Muscle layer of colon (tissue), 2 donors: ENCODE measurements at regions not wholly inside any gene's neighbourhood (a gene's known extent, or its start where the extent isn't known, plus 50 kb on each side); places are given as distances from the start of the nearest gene placed in this dataset.
"Not testable (repeated sequence)": the region's sequence is repeated elsewhere in the genome, so short reads cannot be mapped to it uniquely, and the experiment has no call there.

Experiments
- H3K27ac ChIP-seq: one replicate; pipeline ENCODE4 v1.7.0; 2013; ENCODE audit warnings: low read depth, mild to moderate bottlenecking, low read length, moderate library complexity
- H3K27me3 ChIP-seq, 2 donors: one replicate each; pipeline ENCODE4 v1.7.0; 2013; ENCODE audit warnings: low read length in 2 of 2, mild to moderate bottlenecking in 2 of 2; ENCODE audit not compliant: insufficient read depth in 2 of 2, control insufficient read depth in 1 of 2
- H3K36me3 ChIP-seq: one replicate; pipeline ENCODE4 v1.7.0; 2013; ENCODE audit warnings: mild to moderate bottlenecking, low read length; ENCODE audit not compliant: insufficient read depth
- H3K4me1 ChIP-seq: one replicate; pipeline ENCODE4 v1.7.0; 2013; ENCODE audit warnings: mild to moderate bottlenecking, low read length; ENCODE audit not compliant: insufficient read depth
- H3K4me3 ChIP-seq, 2 donors: one replicate each; pipeline ENCODE4 v1.7.0; 2013; ENCODE audit warnings: low read length in 2 of 2, low read depth in 1 of 2, mild to moderate bottlenecking in 1 of 2, moderate library complexity in 1 of 2
- H3K9ac ChIP-seq: one replicate; pipeline ENCODE4 v1.7.0; 2013; ENCODE audit warnings: low read length
- H3K9me3 ChIP-seq: one replicate; pipeline ENCODE4 v1.7.0; 2013; ENCODE audit warnings: mild to moderate bottlenecking, low read length
- donor health status: abdominal sarcoma.
- donor health status: Adenocarcinoma of cecum.

DNA sequence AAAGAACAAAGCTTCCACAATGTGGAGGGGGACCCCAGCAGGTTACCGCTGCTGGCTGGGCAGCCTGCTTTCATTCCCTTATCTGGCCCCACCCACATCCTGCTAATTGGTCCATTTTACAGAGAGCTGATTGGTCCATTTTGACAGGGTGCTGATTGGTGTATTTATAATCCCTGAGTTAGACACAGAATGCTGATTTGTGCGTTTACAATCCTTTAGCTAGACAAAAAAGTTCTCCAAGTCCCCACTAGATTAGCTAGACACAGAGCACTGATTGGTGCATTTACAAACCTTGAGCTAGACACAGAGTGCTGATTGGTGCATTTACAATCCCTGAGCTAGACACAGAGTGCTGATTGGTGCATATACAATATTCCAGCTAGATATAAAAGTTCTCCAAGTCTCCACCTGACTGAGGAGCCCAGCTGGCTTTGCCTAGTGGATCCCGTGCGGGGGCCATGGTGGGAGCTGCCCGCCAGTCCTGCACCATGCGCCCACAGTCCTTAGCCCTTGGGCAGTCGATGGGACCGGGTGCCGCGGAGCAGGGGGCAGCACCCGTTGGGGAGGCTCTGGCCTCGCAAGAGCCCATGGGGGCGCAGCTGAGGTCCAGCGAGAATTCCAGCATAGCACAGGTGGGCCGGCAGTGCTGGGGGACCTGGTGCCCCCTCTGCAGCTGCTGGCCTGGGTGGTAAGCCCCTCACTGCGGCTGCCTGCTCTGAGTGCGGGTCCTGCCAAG is 88.8 kb upstream of the MYLIP start:
- H3K36me3 ChIP-seq, H3K4me3 ChIP-seq, H3K27ac ChIP-seq, H3K9ac ChIP-seq, H3K9me3 ChIP-seq, H3K27me3 ChIP-seq, H3K4me1 ChIP-seq: not testable (repeated sequence)

DNA sequence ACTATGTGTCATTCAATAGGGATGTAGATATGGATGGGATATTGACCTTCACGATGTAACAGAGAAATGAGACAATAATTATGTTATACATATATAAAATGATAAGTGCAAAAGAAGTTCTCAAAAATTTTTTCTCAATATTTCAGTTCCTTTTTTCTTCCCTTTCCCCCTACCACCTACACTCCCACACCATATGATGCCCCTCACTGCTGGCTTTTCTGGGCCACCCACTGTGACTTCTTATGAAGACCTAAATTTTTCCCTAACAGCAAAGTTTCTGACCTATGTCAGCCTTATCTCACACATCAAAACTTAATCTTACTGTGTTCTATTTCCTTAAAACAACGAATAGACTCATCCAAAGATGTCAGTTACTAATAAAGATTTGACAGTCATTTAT is 89.9 kb upstream of the MYLIP start:
- no peaks in the 10 kb centered on the region for H3K4me1 ChIP-seq
- H3K9me3 ChIP-seq: no peaks in the 10 kb centered on the region
- no peak overlapping the region for H3K9ac ChIP-seq
- H3K4me3 ChIP-seq: no peak overlapping the region
- no peaks in the 10 kb centered on the region for H3K27me3 ChIP-seq
- no peaks in the 10 kb centered on the region for H3K36me3 ChIP-seq
- H3K27ac ChIP-seq: no peak overlapping the region

DNA sequence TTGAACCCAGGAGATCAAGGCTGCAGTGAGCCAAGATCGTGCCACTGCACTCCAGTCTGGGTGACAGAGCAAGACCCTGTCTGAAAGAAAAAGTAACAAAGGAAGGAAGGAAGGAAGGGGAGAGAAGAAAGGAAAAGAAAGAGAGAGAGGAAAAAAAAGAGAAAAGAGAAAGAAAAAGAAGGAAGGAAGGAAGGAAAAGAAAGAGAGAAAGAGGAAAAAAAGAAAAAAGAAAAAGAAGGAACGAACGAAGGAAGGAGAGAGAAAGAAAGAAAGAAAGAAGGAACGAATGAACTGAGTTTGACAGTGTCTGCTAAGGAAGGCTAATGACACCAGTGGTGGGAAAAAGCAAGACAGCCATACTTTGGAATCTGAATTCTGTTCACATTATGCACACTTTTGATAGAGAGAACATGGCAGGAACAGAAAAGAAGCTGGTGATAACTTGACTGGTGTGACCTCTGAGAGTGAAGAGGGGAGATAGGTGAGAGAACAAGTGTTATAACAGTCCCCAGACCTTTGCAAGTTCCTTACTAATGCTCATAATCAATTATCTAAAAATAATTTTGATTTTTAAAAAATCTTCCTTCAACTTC is 93.3 kb upstream of the MYLIP start:
- Histone ChIP-seq H3K27ac (no peak overlapping the region), H3K27me3 (no peaks in the 10 kb centered on the region), H3K9me3 (no peaks in the 10 kb centered on the region), H3K4me3 (no peak overlapping the region), H3K4me1 (no peaks in the 10 kb centered on the region), H3K36me3 (no peaks in the 10 kb centered on the region), H3K9ac (no peak overlapping the region)

DNA sequence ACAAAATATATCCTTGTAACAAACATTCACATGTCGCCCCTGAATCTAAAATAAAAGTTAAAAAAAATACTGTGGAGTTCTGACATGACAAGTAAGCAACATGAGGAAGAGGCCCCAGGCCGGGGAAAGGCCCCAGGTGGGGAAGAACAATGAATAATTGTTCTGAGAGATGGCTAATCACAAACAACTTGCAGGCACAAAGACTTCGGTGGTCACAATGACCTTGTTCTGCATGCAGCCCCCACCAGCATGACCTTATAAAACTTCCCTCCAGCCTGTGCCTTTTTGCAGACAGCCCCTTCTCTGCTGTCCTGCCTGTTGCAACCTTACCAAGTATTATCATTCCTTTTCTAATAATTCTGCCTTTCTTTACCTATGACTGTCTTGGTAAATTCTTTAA is 95.7 kb upstream of the MYLIP start:
- H3K9ac ChIP-seq: no peak overlapping the region
- no peak overlapping the region for H3K4me3 ChIP-seq
- H3K9me3 ChIP-seq: no peaks in the 10 kb centered on the region
- no peaks in the 10 kb centered on the region for H3K4me1 ChIP-seq
- no peaks in the 10 kb centered on the region for H3K27me3 ChIP-seq
- H3K36me3 ChIP-seq: no peaks in the 10 kb centered on the region
- H3K27ac ChIP-seq: no peak overlapping the region

DNA sequence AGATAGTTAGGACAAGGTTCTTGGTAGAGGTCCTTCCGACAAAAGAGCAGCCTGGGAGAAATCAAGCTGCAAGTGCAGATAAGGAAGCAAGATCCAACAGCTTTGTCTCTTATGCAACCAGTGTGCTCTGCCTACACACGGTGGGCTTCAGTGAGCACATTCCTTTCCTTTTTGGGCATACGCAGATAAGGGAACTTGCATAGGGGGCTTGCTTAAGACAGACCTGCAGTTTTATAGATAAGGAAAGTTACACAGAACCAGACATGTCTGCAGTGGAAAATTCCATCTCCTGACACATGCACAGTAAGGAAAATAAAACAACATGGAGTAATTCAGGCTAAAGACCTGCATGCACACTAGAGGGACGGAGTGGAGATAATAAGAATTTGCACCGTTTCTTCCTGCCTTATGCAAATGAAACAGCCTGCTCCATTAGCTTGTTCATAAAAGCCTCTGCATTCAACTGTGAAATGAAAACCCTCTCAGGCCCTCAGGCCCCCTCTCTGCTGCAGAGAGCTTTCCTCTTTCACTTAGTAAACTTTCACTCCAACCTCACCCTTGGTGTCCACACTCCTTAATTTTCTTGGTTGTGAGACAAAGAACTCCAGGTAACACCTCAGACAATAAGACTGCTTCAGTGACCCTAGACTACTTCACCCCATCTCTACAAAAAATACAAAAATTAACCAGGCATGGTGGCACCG is 97.5 kb upstream of the MYLIP start:
- Histone ChIP-seq H3K9ac (no peak overlapping the region), H3K36me3 (no peaks in the 10 kb centered on the region), H3K4me1 (no peaks in the 10 kb centered on the region), H3K27ac (no peak overlapping the region), H3K4me3 (no peak overlapping the region), H3K27me3 (no peaks in the 10 kb centered on the region), H3K9me3 (no peaks in the 10 kb centered on the region)

- no peak overlapping the region for H3K27ac ChIP-seq
- no peaks in the 10 kb centered on the region for H3K27me3 ChIP-seq
- no peaks in the 10 kb centered on the region for H3K4me1 ChIP-seq
- H3K9ac ChIP-seq: no peak overlapping the region
- H3K9me3 ChIP-seq: no peaks in the 10 kb centered on the region
- H3K4me3 ChIP-seq: no peak overlapping the region
- no peaks in the 10 kb centered on the region for H3K36me3 ChIP-seq
Measured at GRCh38 chr6:16028966-16029365, 99.9 kb upstream of the MYLIP start.

GRCh38 chr6:16020259-16020658 is 108.6 kb upstream of the MYLIP start:
- Histone ChIP-seq H3K36me3 (no peaks in the 10 kb centered on the region), H3K4me1 (no peaks in the 10 kb centered on the region), H3K9ac (no peak overlapping the region), H3K4me3 (no peak overlapping the region), H3K9me3 (no peaks in the 10 kb centered on the region), H3K27ac (no peak overlapping the region), H3K27me3 (no peaks in the 10 kb centered on the region)

DNA sequence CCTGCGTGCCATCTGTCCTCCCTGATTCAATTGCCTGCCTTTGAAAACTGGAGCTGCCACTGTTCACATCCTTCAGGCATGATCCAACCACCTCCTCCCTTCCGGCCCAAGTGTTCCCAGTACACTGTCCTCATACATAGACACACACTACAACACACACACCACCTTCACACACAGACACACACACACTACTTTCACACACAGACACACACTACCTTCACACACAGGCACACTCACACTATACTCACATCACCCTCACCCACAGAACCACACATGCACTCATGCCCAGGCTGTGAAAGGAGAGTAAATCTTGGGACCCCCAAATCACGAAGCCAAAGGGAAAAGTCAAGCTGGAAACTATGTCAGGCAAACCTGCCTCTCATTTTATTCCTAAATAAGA is 109.4 kb upstream of the MYLIP start:
- H3K27me3 ChIP-seq: no peaks in the 10 kb centered on the region
- H3K9me3 ChIP-seq: no peaks in the 10 kb centered on the region
- no peak overlapping the region for H3K4me3 ChIP-seq
- H3K36me3 ChIP-seq: no peaks in the 10 kb centered on the region
- H3K4me1 ChIP-seq: no peaks in the 10 kb centered on the region
- H3K27ac ChIP-seq: no peak overlapping the region
- no peak overlapping the region for H3K9ac ChIP-seq

DNA sequence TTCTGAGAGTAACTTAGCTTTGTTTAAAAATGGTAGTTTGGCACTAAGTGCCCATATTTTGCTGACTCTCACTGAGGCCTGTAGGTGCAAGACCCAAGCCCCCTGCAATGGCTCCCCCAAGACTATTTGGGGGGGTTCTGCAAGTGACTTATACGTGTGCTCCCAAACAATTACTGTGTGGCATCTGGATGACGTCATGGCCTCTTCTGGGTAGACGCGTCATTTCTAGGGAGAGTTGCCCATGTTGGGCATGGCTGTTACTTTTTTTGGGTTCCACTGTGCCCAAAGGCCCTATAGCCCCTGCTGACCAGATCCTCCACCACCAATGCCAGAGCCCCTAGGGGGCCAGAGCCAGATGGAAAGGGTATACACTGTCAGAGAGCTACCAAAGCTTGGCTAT is 110.3 kb upstream of the MYLIP start:
- no peak overlapping the region for H3K4me3 ChIP-seq
- no peaks in the 10 kb centered on the region for H3K36me3 ChIP-seq
- H3K4me1 ChIP-seq: no peaks in the 10 kb centered on the region
- H3K9me3 ChIP-seq: no peaks in the 10 kb centered on the region
- no peak overlapping the region for H3K27ac ChIP-seq
- no peaks in the 10 kb centered on the region for H3K27me3 ChIP-seq
- H3K9ac ChIP-seq: no peak overlapping the region

DNA sequence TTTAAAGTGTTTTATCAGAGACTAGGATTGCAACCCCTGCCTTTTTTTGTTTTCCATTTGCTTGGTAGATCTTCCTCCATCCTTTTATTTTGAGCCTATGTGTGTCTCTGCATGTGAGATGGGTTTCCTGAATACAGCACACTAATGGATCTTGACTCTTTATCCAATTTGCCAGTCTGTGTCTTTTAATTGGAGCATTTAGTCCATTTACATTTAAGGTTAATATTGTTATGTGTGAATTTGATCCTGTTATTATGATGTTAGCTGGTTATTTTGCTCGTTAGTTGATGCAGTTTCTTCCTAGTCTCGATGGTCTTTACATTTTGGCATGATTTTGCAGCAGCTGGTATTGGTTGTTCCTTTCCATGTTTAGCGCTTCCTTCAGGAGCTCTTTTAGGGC is 114.6 kb upstream of the MYLIP start:
- H3K4me3 ChIP-seq, H3K9ac ChIP-seq, H3K27ac ChIP-seq, H3K4me1 ChIP-seq, H3K9me3 ChIP-seq, H3K36me3 ChIP-seq, H3K27me3 ChIP-seq: not testable (repeated sequence)

DNA sequence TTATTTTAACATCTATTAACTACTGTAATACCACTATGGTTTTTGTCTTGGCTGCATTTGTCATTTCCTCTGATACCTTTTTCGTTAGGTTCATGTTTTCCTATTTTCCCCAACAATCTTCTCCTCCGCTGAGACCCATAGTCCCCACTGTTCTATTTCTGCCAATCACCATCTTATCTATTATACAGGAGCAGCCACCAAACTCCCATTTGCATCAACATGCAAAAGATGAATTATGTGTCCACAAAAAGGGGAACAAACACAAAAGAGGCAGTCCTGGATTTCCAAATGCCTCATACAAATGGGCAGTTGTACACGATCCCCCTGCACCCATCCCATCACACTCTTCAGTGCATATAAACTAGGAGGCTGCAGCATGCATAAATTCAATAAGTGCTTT is 121.7 kb upstream of the MYLIP start:
- Histone ChIP-seq H3K9ac (no peak overlapping the region), H3K27ac (no peak overlapping the region), H3K9me3 (no peaks in the 10 kb centered on the region), H3K4me1 (no peaks in the 10 kb centered on the region), H3K36me3 (no peaks in the 10 kb centered on the region), H3K27me3 (no peaks in the 10 kb centered on the region), H3K4me3 (no peak overlapping the region)

GRCh38 chr6:16006681-16007080 is 122.2 kb upstream of the MYLIP start:
- no peak overlapping the region for H3K27ac ChIP-seq

More at GRCh38 chr6:16006681-16007080, 122.2 kb upstream of the MYLIP start:
- Histone ChIP-seq H3K4me1 (no peaks in the 10 kb centered on the region), H3K36me3 (no peaks in the 10 kb centered on the region), H3K4me3 (no peak overlapping the region), H3K27me3 (no peaks in the 10 kb centered on the region), H3K9ac (no peak overlapping the region), H3K9me3 (no peaks in the 10 kb centered on the region)
